Heart left ventricle (tissue), 13 donors: ENCODE measurements at regions not wholly inside any gene's neighbourhood (a gene's known extent, or its start where the extent isn't known, plus 50 kb on each side); places are given as distances from the start of the nearest gene placed in this dataset.

Experiments used
- POLR2A ChIP-seq, 2 donors: fragments of 450-650 bp; IDR thresholded peaks; one replicate each; pipeline ENCODE4 v1.6.1; 2017; ENCODE audit warnings: antibody characterized with exemption in 2 of 2, mild to moderate bottlenecking in 2 of 2, moderate library complexity in 2 of 2
- TF ChIP-seq, protein P1 (sequence below), 12 donors: fragments of 200-600 bp; sonication (generic) in 4 of 12; IDR thresholded peaks; one replicate each; pipeline versions ENCODE4 v1.5.0 to v1.8.0; 2018 to 2022; ENCODE audit warnings: antibody characterized with exemption in 12 of 12, mild to moderate bottlenecking in 5 of 12
- donor health status: ischemic (EF 13 %, LVEDD 7.1; RV severe dilation, severe dysfunction).
- donor health status: DM: no; HTN: yes; CAD: no.
- donor health status: DM: no; HTN: no; CAD: no.
- donor health status: ischemic (EF 25% LVEDD 6.9; RV normal size, moderate dysfunction).
- donor health status: ischemic (EF 25% LVEDD 5.7; RV mildly dilated, moderate dysfunction).
- donor health status: ischemic (EF 35%, LVEDD 5.7; RV mildly dilated, moderate dysfunction).
- donor health status: nonischemic (EF 11% LVEDD 7.7; RV severe dilation, severe dysfunction).
- donor health status: DM: yes; HTN: yes; CAD: no.
- donor health status: PGD.
- donor health status: ischemic (EF 29% LVEDD 5.4; RV normal size, mild dysfunction).
- donor health status: nonischemic (EF 23%, LVEDD 6.1; RV moderate dilation, normal function).

DNA sequence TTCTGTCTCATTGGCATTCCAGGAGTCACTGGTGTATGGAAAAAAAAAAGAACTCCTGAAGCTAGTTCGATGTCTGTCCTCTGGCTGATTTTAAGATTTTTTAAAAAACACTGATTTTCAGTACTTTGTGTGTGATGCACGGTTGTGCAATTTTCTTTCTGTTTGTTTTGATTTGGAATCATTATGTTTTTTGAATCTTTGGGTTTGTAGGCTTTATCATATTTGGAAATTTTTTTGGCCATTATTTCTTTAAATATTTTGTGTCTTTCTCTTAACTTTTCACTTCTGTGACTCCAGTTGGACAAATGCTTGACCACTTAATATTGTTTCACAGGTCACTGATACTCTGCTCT is 327.2 kb downstream of the BCKDHB start:
- TF ChIP-seq, protein P1, sequence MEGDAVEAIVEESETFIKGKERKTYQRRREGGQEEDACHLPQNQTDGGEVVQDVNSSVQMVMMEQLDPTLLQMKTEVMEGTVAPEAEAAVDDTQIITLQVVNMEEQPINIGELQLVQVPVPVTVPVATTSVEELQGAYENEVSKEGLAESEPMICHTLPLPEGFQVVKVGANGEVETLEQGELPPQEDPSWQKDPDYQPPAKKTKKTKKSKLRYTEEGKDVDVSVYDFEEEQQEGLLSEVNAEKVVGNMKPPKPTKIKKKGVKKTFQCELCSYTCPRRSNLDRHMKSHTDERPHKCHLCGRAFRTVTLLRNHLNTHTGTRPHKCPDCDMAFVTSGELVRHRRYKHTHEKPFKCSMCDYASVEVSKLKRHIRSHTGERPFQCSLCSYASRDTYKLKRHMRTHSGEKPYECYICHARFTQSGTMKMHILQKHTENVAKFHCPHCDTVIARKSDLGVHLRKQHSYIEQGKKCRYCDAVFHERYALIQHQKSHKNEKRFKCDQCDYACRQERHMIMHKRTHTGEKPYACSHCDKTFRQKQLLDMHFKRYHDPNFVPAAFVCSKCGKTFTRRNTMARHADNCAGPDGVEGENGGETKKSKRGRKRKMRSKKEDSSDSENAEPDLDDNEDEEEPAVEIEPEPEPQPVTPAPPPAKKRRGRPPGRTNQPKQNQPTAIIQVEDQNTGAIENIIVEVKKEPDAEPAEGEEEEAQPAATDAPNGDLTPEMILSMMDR (IDR thresholded peaks at IDR 0.05): no peak
- TF ChIP-seq POLR2A (IDR thresholded peaks at IDR 0.05): no peak
